Naive thymus-derived CD4-positive, alpha-beta T cell (primary cell): ENCODE measurements at regions not wholly inside any gene's neighbourhood (a gene's known extent, or its start where the extent isn't known, plus 50 kb on each side); places are given as distances from the start of the nearest gene placed in this dataset.

Source experiments
- ATAC-seq: fragments of 150-1000 bp; cut with Tn5 transposase; 2 replicates; pipeline ENCODE4 v1.10.0; 2021; ENCODE audit warnings: mild to moderate bottlenecking, moderate library complexity
- CTCF ChIA-PET: fragments of 350-600 bp; sonication (Branson Sonifier 250); formaldehyde crosslinking; loops from one replicate; lab custom pipeline; 2021; ENCODE audit warnings: antibody characterized with exemption; lab: Charles Lee
- POLR2A ChIA-PET: fragments of 350-600 bp; sonication (Branson Sonifier 250); formaldehyde crosslinking; loops from one replicate; lab custom pipeline; 2021; ENCODE audit warnings: antibody characterized with exemption, inconsistent platforms; lab: Charles Lee
- DNase-seq, 9 donors: peaks; one replicate each; pipeline versions ENCODE4 v3.0.0 to v3.0.0-alpha.2; 2020 to 2022; ENCODE audit warnings: mixed read lengths in 1 of 9
- H3K27ac ChIP-seq: one replicate; pipeline ENCODE4 v1.7.0; 2013; ENCODE audit warnings: mild to moderate bottlenecking, low read depth, low read length, moderate library complexity
- H3K27me3 ChIP-seq, 2 donors: one replicate each; pipeline ENCODE4 v1.7.0; 2013; ENCODE audit warnings: low read length in 2 of 2, mild to moderate bottlenecking in 2 of 2, moderate library complexity in 2 of 2; ENCODE audit not compliant: control insufficient read depth in 2 of 2, insufficient read depth in 2 of 2
- H3K36me3 ChIP-seq, 3 experiments: 1 replicate in 2 of 3; 2 replicates in 1 of 3; pipeline ENCODE4 v1.7.0; 2013; ENCODE audit warnings: low read length in 3 of 3, mild to moderate bottlenecking in 3 of 3, moderate library complexity in 1 of 3; ENCODE audit not compliant: insufficient read depth in 3 of 3, control insufficient read depth in 2 of 3
- H3K4me1 ChIP-seq, 2 donors: one replicate each; pipeline ENCODE4 v1.7.0; 2013; ENCODE audit warnings: low read length in 2 of 2, mild to moderate bottlenecking in 2 of 2, moderate library complexity in 1 of 2; ENCODE audit not compliant: control insufficient read depth in 2 of 2, insufficient read depth in 2 of 2
- H3K4me3 ChIP-seq: 2 replicates; pipeline ENCODE4 v1.7.0; 2013; ENCODE audit warnings: mild to moderate bottlenecking, low read length
- H3K9me3 ChIP-seq, 3 experiments: 1 replicate in 2 of 3; 2 replicates in 1 of 3; pipeline ENCODE4 v1.7.0; 2013; ENCODE audit warnings: low read length in 3 of 3; ENCODE audit not compliant: control insufficient read depth in 2 of 3
- H3K27ac Mint-ChIP-seq, 9 donors: one replicate each; pipeline ENCODE4 v1.8.0; 2020 to 2022; ENCODE audit warnings: mixed read lengths in 9 of 9, mild to moderate bottlenecking in 8 of 9, moderate library complexity in 5 of 9, inconsistent platforms in 2 of 9
- H3K27me3 Mint-ChIP-seq, 5 donors: one replicate each; pipeline ENCODE4 v1.8.0; 2021 to 2022; ENCODE audit warnings: mixed read lengths in 5 of 5, mild to moderate bottlenecking in 1 of 5
- H3K36me3 Mint-ChIP-seq, 5 donors: one replicate each; pipeline ENCODE4 v1.8.0; 2020 to 2022; ENCODE audit warnings: mixed read lengths in 5 of 5, mild to moderate bottlenecking in 3 of 5, inconsistent platforms in 1 of 5
- H3K4me1 Mint-ChIP-seq, 7 donors: one replicate each; pipeline ENCODE4 v1.8.0; 2020 to 2022; ENCODE audit warnings: mixed read lengths in 7 of 7, mild to moderate bottlenecking in 3 of 7, inconsistent platforms in 1 of 7
- H3K4me3 Mint-ChIP-seq, 10 donors: one replicate each; pipeline ENCODE4 v1.8.0; 2020 to 2022; ENCODE audit warnings: mild to moderate bottlenecking in 10 of 10, mixed read lengths in 10 of 10, moderate library complexity in 6 of 10, inconsistent platforms in 2 of 10
- H3K9me3 Mint-ChIP-seq, 11 donors: one replicate each; pipeline ENCODE4 v1.8.0; 2020 to 2022; ENCODE audit warnings: mixed read lengths in 11 of 11, mild to moderate bottlenecking in 4 of 11, inconsistent platforms in 1 of 11, moderate library complexity in 1 of 11
- intact Hi-C, 2 donors: fragments of 100-400 bp; cut with micrococcal nuclease; formaldehyde crosslinking; loops; one replicate each; pipeline ENCODE4 v1.15.1; 2023

- Mint-ChIP-seq H3K9me3 (no peaks in the 10 kb centered on the region), H3K36me3 (no peaks in the 10 kb centered on the region), H3K27ac (no peak overlapping the region), H3K4me3 (no peak overlapping the region), H3K27me3 (no peaks in the 10 kb centered on the region), H3K4me1 (peaks cover 0 to 14% (median 7%) of the 10 kb centered on the region in 7 donors)
- Histone ChIP-seq H3K36me3 (no peaks in the 10 kb centered on the region), H3K27me3 (no peaks in the 10 kb centered on the region), H3K27ac (no peak overlapping the region), H3K4me3 (no peak overlapping the region), H3K9me3 (no peaks in the 10 kb centered on the region), H3K4me1 (no peaks in the 10 kb centered on the region)
- POLR2A ChIA-PET = no interaction called here
- intact Hi-C loops = no loop called here
- ATAC-seq (no peak), DNase-seq (no peak)
- CTCF ChIA-PET = no interaction called here
These were observed 1188.5 kb downstream of the BRD1 start for GRCh38 chr22:48639021-48639795.

- Mint-ChIP-seq H3K36me3 (no peaks in the 10 kb centered on the region), H3K4me1 (peaks cover 0 to 14% (median 7%) of the 10 kb centered on the region in 7 donors), H3K27me3 (no peaks in the 10 kb centered on the region), H3K9me3 (no peaks in the 10 kb centered on the region), H3K4me3 (peak overlapping the region in 1 of 10 donors; percentile 29), H3K27ac (no peak overlapping the region)
- intact Hi-C loops = no loop called here
- CTCF ChIA-PET = no interaction called here
- Histone ChIP-seq H3K27me3 (no peaks in the 10 kb centered on the region), H3K4me1 (no peaks in the 10 kb centered on the region), H3K4me3 (no peak overlapping the region), H3K36me3 (no peaks in the 10 kb centered on the region), H3K9me3 (no peaks in the 10 kb centered on the region), H3K27ac (no peak overlapping the region)
- POLR2A ChIA-PET = no interaction called here
- ATAC-seq (no peak), DNase-seq (no peak)
These were observed 1190.4 kb downstream of the BRD1 start for GRCh38 chr22:48637231-48637630.

DNA sequence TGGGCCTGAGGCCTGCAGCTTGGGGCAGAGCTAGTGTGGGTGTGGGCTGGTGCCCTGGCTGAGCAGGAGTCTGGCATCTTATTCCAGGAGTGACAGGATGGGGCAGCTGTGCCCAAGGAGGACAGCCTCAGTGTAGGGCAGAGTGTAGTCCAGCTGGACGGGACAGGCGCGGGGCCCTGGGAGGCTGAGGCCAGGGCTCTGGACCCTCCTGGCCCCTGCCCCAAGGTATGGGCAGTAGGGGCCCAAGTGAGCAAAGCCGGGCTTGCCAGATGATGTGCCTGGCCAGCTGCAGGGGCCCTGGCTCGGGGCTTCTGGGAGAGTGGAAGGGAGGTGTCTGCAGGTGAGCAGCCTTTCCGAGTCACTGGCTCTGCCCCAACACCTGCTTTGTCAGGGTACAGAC lies 1190.9 kb downstream of the BRD1 start:
- Mint-ChIP-seq H3K27ac (no peak overlapping the region), H3K9me3 (no peaks in the 10 kb centered on the region), H3K36me3 (no peaks in the 10 kb centered on the region), H3K4me3 (no peak overlapping the region), H3K27me3 (no peaks in the 10 kb centered on the region), H3K4me1 (peaks cover 0 to 14% (median 7%) of the 10 kb centered on the region in 7 donors)
- ChIA-PET POLR2A (no interaction called here), CTCF (no interaction called here)
- Histone ChIP-seq H3K36me3 (no peaks in the 10 kb centered on the region), H3K4me1 (no peaks in the 10 kb centered on the region), H3K27ac (no peak overlapping the region), H3K9me3 (no peaks in the 10 kb centered on the region), H3K27me3 (no peaks in the 10 kb centered on the region), H3K4me3 (no peak overlapping the region)
- ATAC-seq (no peak), DNase-seq (no peak)
- intact Hi-C loops = no loop called here

DNA sequence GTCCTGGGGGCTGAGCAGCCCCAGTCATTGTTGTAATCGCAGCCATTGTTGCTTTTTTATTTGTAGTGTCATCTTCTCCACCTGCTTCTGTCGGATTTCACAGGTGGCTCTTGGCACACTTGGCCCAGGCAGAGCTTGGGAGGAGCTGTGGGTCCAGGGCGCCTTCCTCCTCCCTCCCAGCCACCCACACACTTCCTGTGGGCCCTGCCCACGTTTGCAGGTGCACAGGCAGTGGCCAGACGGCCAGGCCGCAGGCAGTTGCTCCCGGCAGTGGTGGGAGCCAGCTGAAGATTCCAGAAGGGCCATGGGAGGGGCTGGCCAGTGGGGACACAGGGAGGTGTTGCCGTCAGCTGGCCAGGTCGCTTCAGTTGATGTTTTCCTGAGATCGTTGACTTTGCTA lies 1191.9 kb downstream of the BRD1 start:
- H3K36me3 ChIP-seq = no peaks in the 10 kb centered on the region
- H3K36me3 Mint-ChIP-seq = no peaks in the 10 kb centered on the region
- ATAC-seq (no peak), DNase-seq (no peak)
- intact Hi-C loops = no loop called here
- peak overlapping the region in 3 of 10 donors; percentile 5 to 11 (median 9) for H3K4me3 Mint-ChIP-seq
- H3K4me3 ChIP-seq = no peak overlapping the region
- POLR2A ChIA-PET = no interaction called here
- H3K27ac Mint-ChIP-seq = no peak overlapping the region
- no peak overlapping the region for H3K27ac ChIP-seq
- CTCF ChIA-PET = no interaction called here
- H3K4me1 Mint-ChIP-seq = peaks cover 0 to 14% (median 7%) of the 10 kb centered on the region in 7 donors
- H3K27me3 Mint-ChIP-seq = no peaks in the 10 kb centered on the region
- H3K27me3 ChIP-seq = no peaks in the 10 kb centered on the region
- no peaks in the 10 kb centered on the region for H3K9me3 ChIP-seq
- no peaks in the 10 kb centered on the region for H3K4me1 ChIP-seq
- no peaks in the 10 kb centered on the region for H3K9me3 Mint-ChIP-seq

DNA sequence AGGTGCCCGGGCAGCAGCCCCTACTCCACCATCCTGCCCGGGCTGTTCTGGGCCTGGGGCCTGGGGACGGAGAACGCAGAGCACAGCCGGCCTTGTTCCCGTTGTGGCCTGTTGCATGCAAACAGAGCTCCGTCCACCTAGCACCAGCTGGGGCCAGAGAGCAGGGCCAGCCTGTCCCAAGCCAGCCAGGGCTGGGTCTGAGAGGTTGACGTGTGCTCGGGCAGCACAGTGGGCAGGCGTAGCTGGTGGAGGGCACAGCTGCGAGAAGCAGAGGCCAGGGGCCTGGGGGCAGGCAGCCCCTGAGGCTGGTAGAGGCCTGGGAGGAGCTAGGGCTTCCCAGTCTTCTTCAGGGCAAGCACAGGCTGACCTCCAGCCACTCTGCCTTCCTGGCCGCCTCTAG lies 1192.6 kb downstream of the BRD1 start:
- DNase-seq (no peak), ATAC-seq (no peak)
- Mint-ChIP-seq H3K4me3 (no peak overlapping the region), H3K27ac (no peak overlapping the region), H3K4me1 (peaks cover 0 to 14% (median 7%) of the 10 kb centered on the region in 7 donors), H3K36me3 (no peaks in the 10 kb centered on the region), H3K27me3 (no peaks in the 10 kb centered on the region), H3K9me3 (no peaks in the 10 kb centered on the region)
- Histone ChIP-seq H3K36me3 (no peaks in the 10 kb centered on the region), H3K4me1 (no peaks in the 10 kb centered on the region), H3K27me3 (no peaks in the 10 kb centered on the region), H3K9me3 (no peaks in the 10 kb centered on the region), H3K27ac (no peak overlapping the region), H3K4me3 (no peak overlapping the region)
- ChIA-PET POLR2A (no interaction called here), CTCF (no interaction called here)
- intact Hi-C loops = no loop called here

DNA sequence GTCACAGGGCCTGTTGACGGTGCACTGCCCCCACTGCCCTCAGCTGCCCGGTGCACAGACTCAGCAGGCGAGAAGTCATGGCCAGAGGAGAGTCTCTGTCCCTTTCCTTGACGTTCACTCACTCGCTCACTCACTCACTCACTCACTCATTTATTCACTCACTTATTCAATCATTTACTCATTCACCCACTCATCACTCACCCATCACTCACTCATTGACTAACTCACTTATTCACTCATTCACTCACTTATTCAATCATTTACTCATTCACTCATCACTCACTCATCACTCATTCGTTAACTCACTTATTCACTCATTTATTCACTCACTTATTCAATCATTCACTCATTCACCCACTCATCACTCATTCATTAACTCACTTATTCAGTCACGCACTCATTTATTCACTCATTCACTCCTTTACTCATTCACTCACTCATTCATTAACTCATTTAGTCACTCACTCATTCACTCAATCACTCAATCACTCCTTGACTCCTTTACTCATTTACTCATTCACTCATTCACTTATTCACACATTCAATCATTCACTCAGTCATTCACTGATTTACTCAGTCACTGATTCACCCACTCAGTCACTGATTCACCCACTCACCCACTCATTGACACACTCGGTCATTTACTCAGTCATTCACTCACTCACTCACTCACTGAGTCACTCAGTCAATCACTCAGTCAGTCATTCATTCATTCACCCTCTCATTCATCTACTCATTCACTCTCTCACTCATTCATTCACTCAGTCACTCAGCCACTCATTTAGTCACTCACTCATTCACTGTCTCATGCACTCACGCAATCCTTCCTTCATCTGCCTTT lies 1193.5 kb downstream of the BRD1 start:
- intact Hi-C loops = no loop called here
- H3K36me3 ChIP-seq = no peaks in the 10 kb centered on the region
- no peaks in the 10 kb centered on the region for H3K27me3 ChIP-seq
- Mint-ChIP-seq H3K27me3 (no peaks in the 10 kb centered on the region), H3K4me3 (no peak overlapping the region), H3K9me3 (no peaks in the 10 kb centered on the region), H3K36me3 (no peaks in the 10 kb centered on the region), H3K4me1 (peaks cover 0 to 14% (median 7%) of the 10 kb centered on the region in 7 donors), H3K27ac (no peak overlapping the region)
- DNase-seq (no peak), ATAC-seq (no peak)
- no peaks in the 10 kb centered on the region for H3K4me1 ChIP-seq
- ChIA-PET POLR2A (no interaction called here), CTCF (no interaction called here)
- no peak overlapping the region for H3K27ac ChIP-seq
- no peak overlapping the region for H3K4me3 ChIP-seq
- H3K9me3 ChIP-seq = no peaks in the 10 kb centered on the region
